GM10248 (cell line): ENCODE measurements at regions not wholly inside any gene's neighbourhood (a gene's known extent, or its start where the extent isn't known, plus 50 kb on each side); places are given as distances from the start of the nearest gene placed in this dataset.

Experiments used
- CTCF ChIA-PET: fragments of 300-600 bp; sonication (Branson Sonifier 250); formaldehyde crosslinking; extraction: SDS; loops from one replicate; lab custom pipeline; 2021; ENCODE audit warnings: antibody characterized with exemption; lab: Yijun Ruan, JAX
- POLR2A ChIA-PET: fragments of 350-650 bp; sonication (Branson Sonifier 250); formaldehyde crosslinking; extraction: SDS; loops from one replicate; lab custom pipeline; 2020; ENCODE audit warnings: antibody characterized with exemption; lab: Yijun Ruan, JAX
- DNase-seq: peaks from one replicate; pipeline ENCODE4 v3.0.0; 2012; ENCODE audit errors: extremely low spot score
- TF ChIP-seq, protein P1 (sequence below): IDR thresholded peaks from 2 replicates; pipeline ENCODE4 v1.5.1; 2012; ENCODE audit warnings: mild to moderate bottlenecking, low read depth; ENCODE audit errors: extremely low read depth, missing control alignments, control extremely low read depth

DNA sequence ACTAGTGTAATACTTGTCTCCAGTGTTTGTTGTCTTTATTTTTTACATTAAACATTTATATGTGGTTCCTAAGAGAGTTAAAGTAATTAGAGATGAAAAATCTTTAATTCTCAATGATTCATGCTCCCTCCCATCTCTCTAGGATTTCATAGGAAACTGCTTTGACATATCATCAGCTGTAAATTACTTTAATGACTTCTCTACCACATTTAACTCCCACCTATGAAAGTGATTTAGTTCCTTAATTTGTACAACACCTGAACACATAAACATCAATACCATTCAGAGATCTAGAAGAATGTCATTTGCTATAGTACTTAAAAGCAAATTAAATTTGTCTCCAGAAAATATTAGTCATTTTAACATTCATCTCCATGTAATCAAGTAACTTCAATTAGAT is 524.2 kb upstream of the CHAC2 start:
- TF ChIP-seq, protein P1, sequence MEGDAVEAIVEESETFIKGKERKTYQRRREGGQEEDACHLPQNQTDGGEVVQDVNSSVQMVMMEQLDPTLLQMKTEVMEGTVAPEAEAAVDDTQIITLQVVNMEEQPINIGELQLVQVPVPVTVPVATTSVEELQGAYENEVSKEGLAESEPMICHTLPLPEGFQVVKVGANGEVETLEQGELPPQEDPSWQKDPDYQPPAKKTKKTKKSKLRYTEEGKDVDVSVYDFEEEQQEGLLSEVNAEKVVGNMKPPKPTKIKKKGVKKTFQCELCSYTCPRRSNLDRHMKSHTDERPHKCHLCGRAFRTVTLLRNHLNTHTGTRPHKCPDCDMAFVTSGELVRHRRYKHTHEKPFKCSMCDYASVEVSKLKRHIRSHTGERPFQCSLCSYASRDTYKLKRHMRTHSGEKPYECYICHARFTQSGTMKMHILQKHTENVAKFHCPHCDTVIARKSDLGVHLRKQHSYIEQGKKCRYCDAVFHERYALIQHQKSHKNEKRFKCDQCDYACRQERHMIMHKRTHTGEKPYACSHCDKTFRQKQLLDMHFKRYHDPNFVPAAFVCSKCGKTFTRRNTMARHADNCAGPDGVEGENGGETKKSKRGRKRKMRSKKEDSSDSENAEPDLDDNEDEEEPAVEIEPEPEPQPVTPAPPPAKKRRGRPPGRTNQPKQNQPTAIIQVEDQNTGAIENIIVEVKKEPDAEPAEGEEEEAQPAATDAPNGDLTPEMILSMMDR: no peak
- DNase-seq: no peak
- CTCF ChIA-PET: no interaction called here
- POLR2A ChIA-PET: no interaction called here

DNA sequence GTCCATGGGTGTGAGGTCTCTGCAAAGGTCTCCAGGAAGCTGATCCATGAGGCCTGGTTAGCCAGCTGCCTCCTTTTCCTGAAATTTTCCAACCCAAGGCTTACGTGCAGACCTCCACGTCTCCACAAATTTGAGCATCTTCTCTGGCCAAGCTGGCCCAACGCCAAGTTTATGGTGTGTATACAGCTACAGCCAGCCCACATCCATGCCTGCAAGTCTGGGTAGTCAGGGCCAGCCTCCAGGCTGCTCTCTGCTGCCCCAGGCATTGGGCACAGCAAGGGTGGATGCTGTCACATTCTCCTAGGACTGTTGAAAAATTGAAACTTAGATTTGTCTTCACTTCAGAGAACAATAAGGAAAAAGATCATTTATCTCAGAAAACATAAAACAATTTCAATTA is 525.5 kb upstream of the CHAC2 start:
- ChIA-PET POLR2A (no interaction called here), CTCF (no interaction called here)
- TF ChIP-seq, protein P1: no peak

DNA sequence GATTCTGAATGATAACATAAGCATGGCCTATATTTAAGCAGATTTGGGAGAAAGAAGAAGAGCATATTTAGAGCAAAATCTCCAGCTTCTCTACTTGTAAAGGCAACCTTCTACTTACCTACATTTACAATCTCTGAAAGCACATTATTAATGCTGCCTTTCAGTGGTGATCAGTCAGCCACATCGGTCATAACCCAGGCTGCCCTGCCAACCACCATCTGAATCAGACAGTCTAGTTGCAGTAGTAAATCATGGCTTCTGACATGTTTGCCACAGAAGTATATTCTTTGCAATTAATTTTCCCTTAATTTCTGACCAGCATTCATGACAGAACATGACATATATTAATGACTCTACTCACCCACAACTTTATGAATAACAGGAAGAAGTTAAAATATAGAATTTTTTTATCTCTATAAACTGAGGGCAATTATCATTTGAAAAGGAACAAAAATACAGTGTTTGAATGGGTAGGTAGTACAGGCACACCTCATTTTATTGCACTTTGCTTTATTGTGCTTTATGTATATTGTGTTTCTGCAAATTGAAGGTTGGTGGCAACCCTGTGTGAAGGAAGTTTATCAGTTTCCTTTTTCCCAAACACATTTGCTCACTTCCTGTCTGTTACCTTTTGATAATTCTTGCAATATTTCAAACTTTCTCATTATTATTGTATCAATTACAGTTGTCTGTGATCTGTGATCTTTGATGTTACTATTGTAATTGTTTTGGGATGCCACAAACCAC is 531.6 kb upstream of the CHAC2 start:
- no peak for DNase-seq
- CTCF ChIA-PET: interaction anchor here (1.2 kb wide), 1 partner anchor 14 kb away, joined by 3 read pairs; no protein-coding TSS in a partner anchor
- TF ChIP-seq, protein P1: no peak

More for the DNA sequence above, 525.5 kb upstream of the CHAC2 start:
- no peak for DNase-seq

DNA sequence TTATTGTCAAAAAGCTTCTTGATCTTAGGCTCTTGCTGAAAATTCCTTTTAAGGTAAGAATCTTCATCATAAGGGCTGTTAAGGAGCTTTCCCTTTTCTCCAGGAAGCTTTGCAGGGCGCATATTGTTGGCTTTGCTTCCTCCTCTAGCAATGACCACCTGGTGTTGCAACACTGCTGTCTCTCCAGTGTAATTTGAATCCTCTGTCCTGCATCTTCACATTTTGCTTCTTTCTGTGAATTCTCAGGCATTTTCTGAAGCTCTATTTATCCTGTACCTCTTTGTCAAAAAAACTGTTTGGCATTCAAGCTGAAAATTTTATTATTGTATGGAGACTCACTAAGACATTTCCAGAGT is 533.1 kb upstream of the CHAC2 start:
- ChIA-PET POLR2A (no interaction called here), CTCF (interaction anchor here (1.0 to 1.1 kb wide), 2 partner anchors 17 to 20 kb away, joined by 3 to 5 read pairs; no protein-coding TSS in a partner anchor)
- TF ChIP-seq, protein P1: no peak
- no peak for DNase-seq

More for the DNA sequence above, 531.6 kb upstream of the CHAC2 start:
- POLR2A ChIA-PET: no interaction called here

DNA sequence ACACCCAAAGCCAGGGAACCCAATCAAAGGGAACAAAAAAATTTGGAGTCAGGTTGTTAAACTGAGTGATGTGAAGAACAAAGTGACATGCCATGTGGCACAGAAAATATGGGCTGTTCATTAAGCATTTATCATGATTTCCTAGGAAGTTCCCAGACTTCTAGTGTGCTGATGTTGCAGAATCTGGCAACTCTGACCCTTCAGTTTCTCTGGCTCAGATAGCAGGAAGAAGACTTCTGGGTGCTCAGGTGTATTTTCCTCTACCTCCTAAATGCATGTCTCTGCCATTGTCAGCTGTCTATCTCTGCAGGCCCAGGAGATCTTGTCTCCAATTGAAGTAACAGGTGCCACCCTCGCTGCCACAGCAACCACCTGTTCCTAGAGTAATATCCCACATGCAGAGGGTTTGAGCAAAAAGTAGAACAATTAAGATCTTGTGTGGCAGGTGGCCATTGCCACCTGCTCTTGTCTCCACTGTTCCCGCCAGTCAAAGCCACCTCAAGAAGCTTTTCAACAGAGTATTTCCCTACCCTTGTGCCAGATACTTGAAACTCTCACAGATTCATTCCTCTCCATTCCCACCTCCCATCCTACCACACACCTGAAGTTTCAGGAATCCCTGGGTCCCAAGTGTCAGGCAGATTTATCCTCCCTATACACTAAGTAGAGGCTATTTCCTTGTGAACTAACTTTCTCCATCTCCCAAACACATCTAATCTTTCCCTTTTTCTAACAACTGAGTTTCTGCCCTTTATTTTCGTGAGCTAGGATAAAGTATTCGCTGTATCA is 533.7 kb upstream of the CHAC2 start:
- no peak for DNase-seq
- ChIA-PET CTCF (interaction anchor here (1.0 to 1.1 kb wide), 2 partner anchors 18 to 20 kb away, joined by 3 to 5 read pairs; no protein-coding TSS in a partner anchor), POLR2A (no interaction called here)
- TF ChIP-seq, protein P1: no peak

DNA sequence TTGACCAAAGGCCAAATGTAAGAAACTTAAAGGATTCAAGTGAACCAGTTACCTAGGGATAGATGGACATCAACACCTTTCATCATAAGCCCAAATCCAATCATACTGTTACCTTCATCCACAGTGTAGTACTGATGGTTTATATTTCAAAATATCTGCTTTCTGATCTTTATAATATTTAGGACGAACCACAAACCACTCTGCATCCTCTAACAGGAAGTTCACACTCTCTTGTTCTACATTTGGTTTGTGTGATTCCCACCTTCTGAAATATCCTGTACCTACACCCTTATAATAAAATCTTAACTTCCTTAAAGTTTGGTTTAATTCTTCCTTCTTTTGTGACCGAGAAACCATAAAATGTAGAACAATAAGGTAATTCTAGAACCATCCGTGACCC is 535.7 kb upstream of the CHAC2 start:
- ChIA-PET CTCF (no interaction called here), POLR2A (no interaction called here)
- TF ChIP-seq, protein P1: no peak
- DNase-seq: no peak
